NCI-H774 (cell line): ENCODE measurements at regions not wholly inside any gene's neighbourhood (a gene's known extent, or its start where the extent isn't known, plus 50 kb on each side); places are given as distances from the start of the nearest gene placed in this dataset.
"Not testable (repeated sequence)": the region's sequence is repeated elsewhere in the genome, so short reads cannot be mapped to it uniquely, and the experiment has no call there.

ENCODE experiments used
- DNase-seq: peaks from one replicate; lab custom pipeline; 2025; lab: John Stamatoyannopoulos, UW

- peak; percentile 41 for DNase-seq
These were observed 190.3 kb downstream of the TENT5A start for GRCh38 chr6:81562169-81562568.

GRCh38 chr6:81561731-81562130 is 190.8 kb downstream of the TENT5A start:
- DNase-seq, result no peak

- DNase-seq, result peak; percentile 93
These were observed 191.4 kb downstream of the TENT5A start for GRCh38 chr6:81561071-81561564.

- DNase-seq, result no peak
These were observed 194.7 kb downstream of the TENT5A start for GRCh38 chr6:81557811-81558210.

- no peak for DNase-seq
These were observed 195.9 kb downstream of the TENT5A start for GRCh38 chr6:81556551-81556950.

- no peak for DNase-seq
These were observed 199.3 kb downstream of the TENT5A start for GRCh38 chr6:81553216-81553615.

GRCh38 chr6:81552644-81553043 is 199.8 kb downstream of the TENT5A start:
- no peak for DNase-seq

GRCh38 chr6:81547149-81547548 is 205.3 kb downstream of the TENT5A start:
- DNase-seq, result no peak

- no peak for DNase-seq
These were observed 217.5 kb downstream of the TENT5A start for GRCh38 chr6:81534934-81535465.

GRCh38 chr6:81531869-81532561 is 220.5 kb downstream of the TENT5A start:
- DNase-seq, result no peak

- DNase-seq, result no peak
These were observed 235.0 kb downstream of the TENT5A start for GRCh38 chr6:81517455-81517854.

GRCh38 chr6:81515562-81516453 is 236.7 kb downstream of the TENT5A start:
- DNase-seq, result no peak

- not testable (repeated sequence) for DNase-seq
These were observed 238.3 kb downstream of the TENT5A start for GRCh38 chr6:81514195-81514594.

GRCh38 chr6:81511423-81511822 is 241.1 kb downstream of the TENT5A start:
- DNase-seq, result no peak

- no peak for DNase-seq
These were observed 256.5 kb downstream of the TENT5A start for GRCh38 chr6:81495999-81496398.

- no peak for DNase-seq
These were observed 260.9 kb downstream of the TENT5A start for GRCh38 chr6:81491454-81492101.

- no peak for DNase-seq
These were observed 265.0 kb downstream of the TENT5A start for GRCh38 chr6:81487489-81487888.

GRCh38 chr6:81486234-81486633 is 266.2 kb downstream of the TENT5A start:
- peak; percentile 52 for DNase-seq

- no peak for DNase-seq
These were observed 267.1 kb downstream of the TENT5A start for GRCh38 chr6:81485395-81485794.

- no peak for DNase-seq
These were observed 268.2 kb downstream of the TENT5A start for GRCh38 chr6:81484251-81484650.

- DNase-seq, result no peak
These were observed 272.3 kb downstream of the TENT5A start for GRCh38 chr6:81480139-81480538.

- DNase-seq, result no peak
These were observed 275.6 kb downstream of the TENT5A start for GRCh38 chr6:81476881-81477280.
